ENCODE measurements at regions not wholly inside any gene's neighbourhood (a gene's known extent, or its start where the extent isn't known, plus 50 kb on each side); places are given as distances from the start of the nearest gene placed in this dataset.

DNA sequence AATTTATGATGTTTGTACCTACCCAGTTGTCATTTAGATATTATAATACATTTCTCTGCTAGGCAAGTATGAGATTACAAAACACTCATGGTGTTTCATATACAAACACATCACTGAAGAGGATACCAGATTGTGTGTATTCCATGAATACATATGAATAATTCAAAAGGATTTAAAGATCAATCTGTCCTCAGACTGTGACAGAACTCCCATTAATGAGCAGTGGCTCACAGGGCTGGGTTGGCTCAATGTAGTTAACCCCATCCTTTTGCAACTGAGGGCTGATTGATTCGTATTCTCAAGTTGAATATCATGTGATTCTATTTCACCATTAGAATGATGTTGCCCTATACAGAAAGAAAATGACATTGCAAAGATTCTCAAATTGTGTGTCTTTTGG lies 79.6 kb upstream of the SPANXN2 start:
- no peak for DNase-seq (ENCODE audit: low spot score)

DNA sequence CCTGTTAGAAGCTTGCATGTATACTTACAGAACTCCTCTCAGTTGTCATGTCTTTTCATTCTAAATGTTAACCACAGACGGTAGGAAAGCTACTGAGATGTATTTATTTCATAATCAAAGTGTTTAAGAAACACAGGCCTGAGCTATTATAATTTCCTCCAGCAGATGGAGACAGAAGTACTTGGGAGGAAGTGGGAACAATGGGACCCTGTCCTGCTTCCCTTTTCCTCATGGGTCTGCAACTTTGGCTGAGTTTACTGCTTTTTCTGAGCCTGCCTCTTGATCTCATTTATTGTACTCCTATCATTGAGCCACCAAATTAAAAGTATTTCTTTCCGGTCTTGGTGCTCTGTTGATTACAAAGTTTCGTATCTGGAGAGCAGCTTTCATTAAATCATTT lies 67.7 kb upstream of the SPANXN2 start:
- DNase-seq (ENCODE audit: low spot score): peak; percentile 33

DNA sequence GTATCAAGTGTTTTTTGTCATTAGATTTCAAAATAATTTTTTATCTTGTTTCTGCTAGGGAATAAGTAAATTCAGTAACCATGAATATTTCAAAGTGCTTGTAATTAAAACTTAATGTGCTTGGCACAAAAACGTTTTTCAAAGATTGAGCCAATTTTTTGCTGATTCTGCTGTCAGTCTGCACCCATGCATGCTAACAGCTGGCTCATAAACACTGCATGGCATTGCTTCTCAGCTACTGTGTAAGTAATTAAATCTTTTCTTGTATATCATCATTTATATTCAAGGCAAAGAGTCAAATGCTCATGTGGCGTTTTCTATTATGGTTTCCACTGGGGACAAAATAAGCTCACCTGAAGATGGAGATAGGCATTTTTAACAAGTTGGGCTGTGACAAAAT lies 66.8 kb upstream of the SPANXN2 start:
- DNase-seq (ENCODE audit: low spot score): no peak

DNA sequence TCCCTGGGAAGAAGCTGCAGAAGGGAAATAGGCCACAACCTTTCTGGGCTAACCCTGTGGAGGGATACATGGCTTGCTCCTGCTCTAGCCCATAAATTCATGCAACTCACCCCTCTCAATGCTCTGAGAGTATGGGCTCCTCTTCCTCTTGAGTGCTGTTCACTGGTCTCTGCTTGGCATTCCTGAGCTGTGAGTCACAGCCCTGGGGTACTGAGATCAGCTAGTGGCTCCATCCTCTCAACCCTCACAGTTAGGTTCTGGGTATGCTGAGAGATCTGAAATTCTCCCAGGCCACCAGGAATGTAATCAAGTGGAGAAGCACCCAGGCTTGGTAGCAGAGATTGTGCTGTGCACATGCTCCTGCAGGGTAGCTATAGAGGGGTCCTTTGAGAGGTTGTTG lies 60.6 kb upstream of the SPANXN2 start:
- DNase-seq (ENCODE audit: low spot score): no peak
